ENCODE measurements at regions not wholly inside any gene's neighbourhood (a gene's known extent, or its start where the extent isn't known, plus 50 kb on each side); places are given as distances from the start of the nearest gene placed in this dataset.
"Not testable (repeated sequence)": the region's sequence is repeated elsewhere in the genome, so short reads cannot be mapped to it uniquely, and the experiment has no call there.

GRCh38 chr5:93682471-93683404 is 58.7 kb downstream of the POU5F2 start:
- H3K4me3 ChIP-seq (ENCODE audit: low read depth, low read length); in situ Hi-C loops (cut with HindIII; ENCODE audit: low sequenced_read_pairs): not testable (repeated sequence)
- peak; percentile 22 for DNase-seq (ENCODE audit: low read depth)

- in situ Hi-C loops (cut with HindIII; ENCODE audit: low sequenced_read_pairs) = no loop called here
- H3K4me3 ChIP-seq (ENCODE audit: low read depth, low read length) = no peak overlapping the region
- DNase-seq (ENCODE audit: low read depth) = no peak
- TF ChIP-seq CTCF (IDR thresholded peaks at IDR 0.05; ENCODE audit: low read depth, low read length, missing control alignments) = peak; percentile 30
Observed at GRCh38 chr5:93681432-93681831, 60.0 kb downstream of the POU5F2 start.

- in situ Hi-C loops (cut with HindIII; ENCODE audit: low sequenced_read_pairs) = no loop called here
- no peak for TF ChIP-seq CTCF (IDR thresholded peaks at IDR 0.05; ENCODE audit: low read depth, low read length, missing control alignments)
- DNase-seq (ENCODE audit: low read depth) = peak; percentile 95
- H3K4me3 ChIP-seq (ENCODE audit: low read depth, low read length) = no peak overlapping the region
Observed at GRCh38 chr5:93677359-93677891, 64.0 kb downstream of the POU5F2 start.

- no peak for TF ChIP-seq CTCF (IDR thresholded peaks at IDR 0.05; ENCODE audit: low read depth, low read length, missing control alignments)
- DNase-seq (ENCODE audit: low read depth) = no peak
- in situ Hi-C loops (cut with HindIII; ENCODE audit: low sequenced_read_pairs) = no loop called here
- no peak overlapping the region for H3K4me3 ChIP-seq (ENCODE audit: low read depth, low read length)
Observed at GRCh38 chr5:93676704-93677103, 64.7 kb downstream of the POU5F2 start.

- TF ChIP-seq CTCF (IDR thresholded peaks at IDR 0.05; ENCODE audit: low read depth, low read length, missing control alignments) = no peak
- H3K4me3 ChIP-seq (ENCODE audit: low read depth, low read length) = no peak overlapping the region
- DNase-seq (ENCODE audit: low read depth) = no peak
- in situ Hi-C loops (cut with HindIII; ENCODE audit: low sequenced_read_pairs) = no loop called here
Observed at GRCh38 chr5:93675460-93676450, 65.6 kb downstream of the POU5F2 start.

GRCh38 chr5:93674866-93675459 is 66.4 kb downstream of the POU5F2 start:
- TF ChIP-seq CTCF (IDR thresholded peaks at IDR 0.05; ENCODE audit: low read depth, low read length, missing control alignments) = no peak
- DNase-seq (ENCODE audit: low read depth) = no peak
- no peak overlapping the region for H3K4me3 ChIP-seq (ENCODE audit: low read depth, low read length)
- in situ Hi-C loops (cut with HindIII; ENCODE audit: low sequenced_read_pairs) = no loop called here

All from astrocyte of the cerebellum (primary cell).